ENCODE measurements at regions not wholly inside any gene's neighbourhood (a gene's known extent, or its start where the extent isn't known, plus 50 kb on each side); places are given as distances from the start of the nearest gene placed in this dataset.

DNA sequence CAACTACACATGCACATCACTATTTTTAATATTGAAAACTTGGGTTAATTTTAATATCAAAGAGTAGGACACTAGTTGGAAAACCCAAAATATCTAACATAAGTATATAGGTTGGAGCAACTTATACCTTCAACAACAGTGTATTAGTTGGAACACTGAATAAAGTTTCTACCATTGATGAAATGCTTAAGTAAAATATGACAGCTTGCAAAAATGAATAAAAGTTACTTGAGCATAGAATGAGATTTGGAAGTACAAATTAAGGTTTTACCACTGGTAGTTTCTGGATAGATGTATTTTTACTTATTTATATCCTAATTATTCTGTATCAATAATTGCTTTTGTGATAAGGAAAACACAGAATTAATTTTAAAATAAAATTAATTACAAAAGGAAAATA lies 1079.6 kb downstream of the ADGRL3 start:
- no peak for DNase-seq
- Histone ChIP-seq H3K36me3 (no peaks in the 10 kb centered on the region), H3K4me3 (no peak overlapping the region), H3K27me3 (no peaks in the 10 kb centered on the region), H3K4me1 (no peaks in the 10 kb centered on the region), H3K27ac (no peak overlapping the region), H3K9me3 (no peaks in the 10 kb centered on the region)
- TF ChIP-seq POLR2AphosphoS5 (IDR thresholded peaks at IDR 0.05), result no peak
- TF ChIP-seq, protein P1, sequence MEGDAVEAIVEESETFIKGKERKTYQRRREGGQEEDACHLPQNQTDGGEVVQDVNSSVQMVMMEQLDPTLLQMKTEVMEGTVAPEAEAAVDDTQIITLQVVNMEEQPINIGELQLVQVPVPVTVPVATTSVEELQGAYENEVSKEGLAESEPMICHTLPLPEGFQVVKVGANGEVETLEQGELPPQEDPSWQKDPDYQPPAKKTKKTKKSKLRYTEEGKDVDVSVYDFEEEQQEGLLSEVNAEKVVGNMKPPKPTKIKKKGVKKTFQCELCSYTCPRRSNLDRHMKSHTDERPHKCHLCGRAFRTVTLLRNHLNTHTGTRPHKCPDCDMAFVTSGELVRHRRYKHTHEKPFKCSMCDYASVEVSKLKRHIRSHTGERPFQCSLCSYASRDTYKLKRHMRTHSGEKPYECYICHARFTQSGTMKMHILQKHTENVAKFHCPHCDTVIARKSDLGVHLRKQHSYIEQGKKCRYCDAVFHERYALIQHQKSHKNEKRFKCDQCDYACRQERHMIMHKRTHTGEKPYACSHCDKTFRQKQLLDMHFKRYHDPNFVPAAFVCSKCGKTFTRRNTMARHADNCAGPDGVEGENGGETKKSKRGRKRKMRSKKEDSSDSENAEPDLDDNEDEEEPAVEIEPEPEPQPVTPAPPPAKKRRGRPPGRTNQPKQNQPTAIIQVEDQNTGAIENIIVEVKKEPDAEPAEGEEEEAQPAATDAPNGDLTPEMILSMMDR (IDR thresholded peaks at IDR 0.05), result no peak
- no peak for TF ChIP-seq EP300 (IDR thresholded peaks at IDR 0.05; ENCODE audit: low read depth)
- no peak for TF ChIP-seq POLR2A (IDR thresholded peaks at IDR 0.05)
- intact Hi-C loops (cut with DNase I; ENCODE audit: low total_unique reads), result no loop called here
- in situ Hi-C loops (cut with MboI; ENCODE audit: low pct_ligation_motif_present in 1 of 4, low pct_unique_long_range_greater_than_20kb in 1 of 4, low sequenced_read_pairs in 3 of 4), result no loop called here

DNA sequence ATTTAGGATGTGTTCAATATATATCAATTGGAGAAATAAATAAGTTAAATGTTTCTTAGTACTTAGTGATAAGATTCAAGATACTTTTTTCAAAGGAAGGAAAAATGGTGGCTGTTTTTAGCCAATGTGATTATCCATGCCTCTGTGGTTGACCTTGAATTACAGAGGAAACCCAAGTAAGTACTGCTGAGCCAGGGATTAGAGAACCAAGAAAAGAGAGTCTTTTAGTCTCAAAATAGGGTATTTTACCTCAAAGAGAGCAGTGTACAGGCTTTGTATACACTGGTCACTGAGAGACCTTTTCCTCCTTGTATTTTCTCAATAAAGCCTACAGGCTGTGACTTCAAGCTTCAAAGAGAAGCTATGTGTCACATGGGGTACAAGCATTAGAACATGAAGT lies 1075.3 kb downstream of the ADGRL3 start:
- intact Hi-C loops (cut with DNase I; ENCODE audit: low total_unique reads), result loop anchor here (2.0 kb wide), 1 partner anchor 51 kb away; no protein-coding TSS in a partner anchor
- H3K36me3 ChIP-seq, result no peaks in the 10 kb centered on the region
- TF ChIP-seq EP300 (IDR thresholded peaks at IDR 0.05; ENCODE audit: low read depth) (no peak), POLR2A (IDR thresholded peaks at IDR 0.05) (no peak), POLR2AphosphoS5 (IDR thresholded peaks at IDR 0.05) (no peak)
- TF ChIP-seq, protein P1 (IDR thresholded peaks at IDR 0.05), result no peak
- no peak for DNase-seq
- no peaks in the 10 kb centered on the region for H3K27me3 ChIP-seq
- in situ Hi-C loops (cut with MboI; ENCODE audit: low pct_ligation_motif_present in 1 of 4, low pct_unique_long_range_greater_than_20kb in 1 of 4, low sequenced_read_pairs in 3 of 4), result no loop called here
- H3K9me3 ChIP-seq, result no peaks in the 10 kb centered on the region
- no peak overlapping the region for H3K4me3 ChIP-seq
- H3K27ac ChIP-seq, result no peak overlapping the region
- no peaks in the 10 kb centered on the region for H3K4me1 ChIP-seq

DNA sequence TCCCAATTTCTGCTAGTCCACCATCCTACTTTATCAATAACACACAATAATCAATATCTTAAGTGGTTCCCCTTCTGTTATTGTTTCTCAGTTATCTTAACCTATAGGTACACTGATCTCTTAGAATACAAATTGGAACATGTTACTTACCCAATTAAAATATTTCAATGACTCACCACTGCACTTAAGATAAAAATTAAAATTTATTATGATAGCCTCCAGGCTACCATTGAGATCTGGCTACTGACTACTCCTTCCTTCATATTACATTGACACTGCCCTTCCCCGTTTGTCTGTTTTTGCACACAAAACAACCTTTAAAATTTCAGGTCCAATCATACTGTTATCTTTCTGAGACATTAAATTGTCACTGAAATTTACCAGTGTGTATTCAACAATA lies 1074.7 kb downstream of the ADGRL3 start:
- H3K36me3 ChIP-seq, result no peaks in the 10 kb centered on the region
- no peaks in the 10 kb centered on the region for H3K27me3 ChIP-seq
- H3K27ac ChIP-seq, result no peak overlapping the region
- no peaks in the 10 kb centered on the region for H3K9me3 ChIP-seq
- TF ChIP-seq EP300 (IDR thresholded peaks at IDR 0.05; ENCODE audit: low read depth), result no peak
- TF ChIP-seq, protein P1 (IDR thresholded peaks at IDR 0.05), result no peak
- TF ChIP-seq POLR2AphosphoS5 (IDR thresholded peaks at IDR 0.05), result no peak
- no peak for TF ChIP-seq POLR2A (IDR thresholded peaks at IDR 0.05)
- 80 to 84% methylated on average over 1 of the region's 1 CpG for WGBS, 2 donors (ENCODE audit: low coverage in 1 of 2)
- H3K4me3 ChIP-seq, result no peak overlapping the region
- intact Hi-C loops (cut with DNase I; ENCODE audit: low total_unique reads), result loop anchor here (2.0 kb wide), 1 partner anchor 52 kb away; no protein-coding TSS in a partner anchor
- in situ Hi-C loops (cut with MboI; ENCODE audit: low pct_ligation_motif_present in 1 of 4, low pct_unique_long_range_greater_than_20kb in 1 of 4, low sequenced_read_pairs in 3 of 4), result no loop called here
- DNase-seq, result no peak
- no peaks in the 10 kb centered on the region for H3K4me1 ChIP-seq

DNA sequence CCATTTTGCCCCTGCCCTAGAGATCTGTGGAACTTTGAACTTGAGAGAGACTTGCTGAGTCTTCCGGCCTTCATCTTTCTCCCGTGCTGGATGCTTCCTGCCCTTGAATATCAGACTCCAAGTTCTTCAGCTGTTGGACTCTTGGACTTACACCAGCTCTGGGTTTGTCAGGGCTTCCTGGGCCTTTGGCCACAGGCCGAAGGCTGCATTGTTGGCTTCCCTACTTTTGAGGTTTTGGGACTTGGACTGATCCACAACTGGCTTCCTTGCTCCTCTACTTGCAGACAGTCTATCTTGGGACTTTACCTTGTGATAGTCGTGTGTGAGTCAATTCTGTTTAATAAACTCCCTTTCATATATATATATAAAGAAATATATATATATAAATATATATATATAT lies 1071.0 kb downstream of the ADGRL3 start:
- 86 to 90% methylated on average over 2 to 4 of the region's 4 CpGs for WGBS, 2 donors (ENCODE audit: low coverage in 1 of 2)
- in situ Hi-C loops (cut with MboI; ENCODE audit: low pct_ligation_motif_present in 1 of 4, low pct_unique_long_range_greater_than_20kb in 1 of 4, low sequenced_read_pairs in 3 of 4), result no loop called here

More for the DNA sequence above, 1071.0 kb downstream of the ADGRL3 start:
- H3K36me3 ChIP-seq, result no peaks in the 10 kb centered on the region
- H3K9me3 ChIP-seq, result no peaks in the 10 kb centered on the region
- H3K4me3 ChIP-seq, result no peak overlapping the region
- TF ChIP-seq POLR2A (IDR thresholded peaks at IDR 0.05), result no peak
- TF ChIP-seq, protein P1 (IDR thresholded peaks at IDR 0.05), result no peak
- TF ChIP-seq EP300 (IDR thresholded peaks at IDR 0.05; ENCODE audit: low read depth), result no peak
- TF ChIP-seq POLR2AphosphoS5 (IDR thresholded peaks at IDR 0.05), result no peak
- H3K27ac ChIP-seq, result no peak overlapping the region
- no peaks in the 10 kb centered on the region for H3K27me3 ChIP-seq
- no peak for DNase-seq
- H3K4me1 ChIP-seq, result no peaks in the 10 kb centered on the region
- intact Hi-C loops (cut with DNase I; ENCODE audit: low total_unique reads), result no loop called here
